HG02798 (cell line): ENCODE measurements at regions not wholly inside any gene's neighbourhood (a gene's known extent, or its start where the extent isn't known, plus 50 kb on each side); places are given as distances from the start of the nearest gene placed in this dataset.

ENCODE experiments used
- ATAC-seq: cut with Tn5 transposase; IDR thresholded peaks from one replicate; pipeline ENCODE4 v1.9.1; 2021; ENCODE audit warnings: mild to moderate bottlenecking; ENCODE audit not compliant: unreplicated experiment, poor library complexity

- ATAC-seq = no peak
Measured at GRCh38 chr18:24811950-24812681, 351.7 kb downstream of the HRH4 start.

DNA sequence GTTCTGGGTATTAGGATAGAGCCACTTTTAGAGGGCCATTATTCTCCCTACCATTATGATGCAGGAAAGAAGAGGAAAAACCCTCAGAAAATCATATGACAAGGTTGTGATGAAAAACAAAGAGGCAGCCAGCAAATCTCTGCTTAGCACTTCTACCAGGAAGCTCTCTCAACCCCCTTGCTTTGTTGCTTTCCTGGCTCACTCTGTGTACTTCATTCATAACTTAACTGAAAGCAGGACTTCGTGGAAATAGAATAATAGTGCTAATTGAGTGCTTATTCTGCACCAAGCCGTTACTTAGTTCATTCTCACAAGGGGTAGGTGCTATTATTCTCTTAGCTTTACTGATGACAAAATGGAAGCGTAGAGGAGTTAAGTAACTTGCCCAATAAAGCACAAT, 354.1 kb downstream of the HRH4 start:
- ATAC-seq = no peak

GRCh38 chr18:24817150-24817549, 356.7 kb downstream of the HRH4 start:
- ATAC-seq = no peak

DNA sequence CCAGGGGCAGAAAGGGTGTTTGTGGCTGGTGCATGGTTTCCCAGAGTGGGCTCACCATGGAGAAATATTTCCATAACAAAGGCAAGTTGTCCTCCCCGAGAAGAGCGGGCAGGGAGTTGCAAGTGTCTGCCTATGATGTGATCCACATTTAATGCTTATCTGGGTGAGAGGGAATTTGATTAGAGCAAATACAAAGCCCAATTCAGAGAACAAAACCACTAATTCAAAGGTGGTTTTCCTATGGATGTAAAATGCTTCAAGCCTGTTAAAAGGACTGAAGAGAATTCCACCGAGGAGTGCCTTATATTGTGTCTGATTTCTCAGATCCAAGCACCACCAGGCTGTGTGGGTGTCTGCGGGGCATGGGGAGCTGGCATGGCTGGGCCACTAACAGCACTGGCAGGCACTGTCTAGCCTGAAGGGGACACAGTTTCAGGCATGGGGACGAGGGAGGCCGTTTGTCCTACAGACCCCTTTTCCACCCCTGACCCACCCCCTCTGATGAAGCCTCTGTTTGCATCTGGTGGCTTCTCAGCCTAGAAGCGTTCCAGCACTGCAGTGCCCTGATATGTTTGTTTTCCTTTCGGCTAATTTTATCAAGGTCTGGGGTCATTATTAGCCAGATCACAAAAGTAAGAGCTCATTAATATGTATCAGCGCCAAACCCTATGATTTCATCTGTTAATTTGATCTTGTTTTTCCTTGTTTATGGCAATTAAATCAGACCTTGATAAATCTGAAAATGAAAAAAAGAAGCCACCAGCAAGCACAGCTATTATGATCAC, 357.3 kb downstream of the HRH4 start:
- no peak for ATAC-seq

DNA sequence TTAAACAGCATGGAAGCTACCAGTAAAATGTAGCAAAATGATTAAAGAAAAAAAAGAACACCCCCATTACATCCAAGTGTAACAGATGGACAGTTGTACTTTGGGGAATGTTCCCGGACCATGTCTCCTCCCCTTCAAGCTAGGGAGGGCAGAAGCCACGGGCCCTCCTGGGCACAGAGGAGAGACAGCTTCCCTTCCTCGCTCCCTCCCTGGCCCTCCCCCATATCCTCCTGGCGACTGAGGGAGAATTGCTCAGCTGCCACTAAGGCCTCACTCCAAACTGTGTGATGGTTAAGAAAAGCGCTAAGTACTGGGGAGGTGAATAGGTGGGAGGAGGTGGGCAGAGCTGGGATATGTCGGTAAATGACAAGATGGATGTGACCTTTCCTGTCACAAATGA, 358.0 kb downstream of the HRH4 start:
- no peak for ATAC-seq

GRCh38 chr18:24819141-24819890, 358.9 kb downstream of the HRH4 start:
- ATAC-seq = no peak

DNA sequence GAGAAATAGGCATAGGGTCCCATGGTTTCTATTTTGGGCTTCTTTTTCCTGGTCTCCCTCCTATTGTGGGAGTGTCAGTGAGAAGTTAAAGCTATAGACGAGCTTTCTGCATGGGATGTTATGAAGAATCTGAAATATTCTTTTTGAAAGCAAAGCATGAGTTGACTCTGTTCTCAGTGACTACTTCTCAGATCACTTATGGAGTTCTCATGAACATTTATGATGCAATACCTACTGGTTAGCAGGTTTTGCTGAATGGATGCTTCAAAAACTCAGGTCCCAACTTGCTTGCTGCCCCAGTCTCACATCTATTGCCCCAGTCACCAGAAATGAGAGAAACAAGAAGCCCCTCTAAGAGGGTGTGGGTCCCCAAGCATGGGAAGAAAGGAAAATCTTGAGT, 365.0 kb downstream of the HRH4 start:
- ATAC-seq = no peak

- no peak for ATAC-seq
Measured at GRCh38 chr18:24826605-24827004, 366.2 kb downstream of the HRH4 start.

DNA sequence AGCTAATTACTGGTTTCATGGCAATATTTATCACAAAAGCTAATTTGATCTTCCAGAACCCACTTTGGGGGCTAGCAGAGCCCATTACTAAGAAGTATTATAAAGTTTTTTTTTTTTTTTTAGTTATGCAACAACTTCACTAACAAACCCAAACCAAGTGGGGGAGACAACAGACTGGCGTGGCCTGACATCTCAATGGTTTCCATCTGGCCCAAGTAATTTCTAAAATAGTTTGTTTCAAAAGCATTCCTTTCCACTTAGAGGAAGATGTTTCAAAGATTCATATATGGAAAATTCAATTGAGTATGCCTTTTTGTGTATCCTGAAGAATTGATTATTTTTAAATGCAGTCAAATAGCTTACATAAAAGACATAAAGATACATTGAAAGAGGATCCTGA, 367.1 kb downstream of the HRH4 start:
- ATAC-seq = no peak

GRCh38 chr18:24831081-24831480, 370.6 kb downstream of the HRH4 start:
- no peak for ATAC-seq

- ATAC-seq = no peak
Measured at GRCh38 chr18:24831871-24832665, 371.6 kb downstream of the HRH4 start.

- no peak for ATAC-seq
Measured at GRCh38 chr18:24835751-24836150, 375.3 kb downstream of the HRH4 start.

GRCh38 chr18:24837066-24837465, 376.6 kb downstream of the HRH4 start:
- ATAC-seq = no peak

DNA sequence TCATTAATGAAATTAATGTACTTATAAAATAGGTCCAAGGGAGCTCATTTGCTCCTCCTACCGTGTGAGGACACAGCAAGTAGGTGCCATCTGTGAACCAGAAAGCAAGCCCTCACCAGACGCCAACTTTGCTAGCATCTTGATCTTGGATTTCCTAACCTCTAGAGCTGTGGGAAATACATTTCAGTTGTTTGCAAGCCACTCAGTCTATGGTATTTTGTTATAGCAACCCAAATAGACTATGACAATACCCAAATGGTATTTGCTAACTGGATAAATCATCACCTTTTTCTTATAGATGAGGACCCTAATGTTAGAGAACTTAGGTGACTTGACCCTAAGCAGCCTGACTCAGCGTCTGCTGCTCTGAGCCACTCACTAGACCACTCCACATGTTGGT, 379.6 kb downstream of the HRH4 start:
- no peak for ATAC-seq

DNA sequence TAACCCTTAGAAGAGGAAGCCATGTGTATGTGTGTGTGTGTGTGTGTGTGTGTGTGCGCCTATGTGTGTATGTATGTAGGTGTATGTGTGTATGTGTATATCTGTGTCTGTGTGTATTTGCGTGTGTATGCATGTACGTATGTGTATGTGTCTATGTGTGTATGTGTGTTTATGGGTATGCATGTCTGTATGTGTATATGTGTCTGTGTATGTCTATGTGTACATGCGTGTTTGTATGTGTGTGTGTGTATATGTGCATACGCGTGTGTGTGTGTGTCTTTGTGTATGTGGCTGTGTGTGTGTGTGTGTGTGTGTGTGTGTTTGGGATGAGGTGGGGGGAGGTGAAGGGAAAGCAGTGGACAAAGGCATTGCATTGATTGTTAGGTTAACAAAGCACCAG, 380.2 kb downstream of the HRH4 start:
- no peak for ATAC-seq

DNA sequence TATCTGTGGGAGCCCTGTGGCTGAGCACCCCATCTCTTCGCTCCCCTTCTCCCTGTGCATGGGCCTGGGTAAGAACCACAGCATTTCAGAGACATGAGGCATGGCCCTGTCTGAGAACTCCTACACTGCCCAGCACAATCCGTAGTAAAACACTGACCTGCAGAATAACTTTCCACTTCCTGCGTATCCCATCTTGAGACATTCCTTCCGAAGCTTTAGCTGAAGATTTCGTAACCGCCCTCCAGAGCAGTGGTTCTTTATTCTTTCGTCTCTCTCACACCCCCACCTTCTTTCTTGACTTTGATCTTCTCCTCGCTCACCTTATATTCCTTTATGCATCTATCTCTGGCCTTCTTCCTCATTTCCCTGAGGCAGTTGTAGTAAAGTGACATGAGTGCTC, 381.1 kb downstream of the HRH4 start:
- ATAC-seq = no peak

GRCh38 chr18:24843123-24843522, 382.7 kb downstream of the HRH4 start:
- ATAC-seq = no peak

DNA sequence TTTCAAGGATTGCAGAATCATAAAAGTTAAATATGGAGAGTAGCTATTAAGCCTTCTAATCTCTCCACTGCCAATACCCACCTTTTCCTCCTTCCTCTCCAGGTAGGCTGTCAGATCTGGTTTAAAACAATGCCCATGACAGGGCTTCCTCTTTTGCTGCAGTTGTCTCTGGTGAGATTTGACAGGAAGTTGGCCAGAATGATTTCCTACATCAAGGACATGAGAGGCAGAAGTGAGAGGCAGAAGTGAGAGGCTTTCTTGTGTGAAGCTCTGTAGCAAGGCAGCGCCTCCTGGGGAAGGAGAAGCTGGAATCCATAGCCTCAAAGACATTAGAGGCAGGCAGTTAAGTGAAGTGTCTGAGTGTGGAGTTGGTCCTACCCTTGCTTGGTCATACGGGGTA, 385.7 kb downstream of the HRH4 start:
- ATAC-seq = no peak

DNA sequence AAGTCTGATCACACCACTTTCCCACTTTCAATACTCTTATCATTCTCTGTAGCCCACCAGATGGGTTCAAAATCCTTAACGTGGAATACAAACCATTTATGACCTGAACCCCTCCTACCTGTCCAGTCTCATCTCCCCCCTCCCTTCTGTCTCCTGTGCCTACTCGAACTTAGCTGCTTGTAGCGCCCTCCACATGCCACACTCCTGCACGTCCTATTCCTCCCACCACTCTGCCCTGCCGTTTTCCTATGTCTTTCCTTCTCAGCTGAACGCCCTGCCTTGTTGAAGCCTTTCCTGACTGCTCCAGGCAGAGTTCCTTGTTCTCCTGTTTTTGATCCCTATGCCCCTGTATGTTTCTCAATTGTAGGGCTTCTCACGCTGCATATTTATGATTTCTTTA, 390.1 kb downstream of the HRH4 start:
- no peak for ATAC-seq

DNA sequence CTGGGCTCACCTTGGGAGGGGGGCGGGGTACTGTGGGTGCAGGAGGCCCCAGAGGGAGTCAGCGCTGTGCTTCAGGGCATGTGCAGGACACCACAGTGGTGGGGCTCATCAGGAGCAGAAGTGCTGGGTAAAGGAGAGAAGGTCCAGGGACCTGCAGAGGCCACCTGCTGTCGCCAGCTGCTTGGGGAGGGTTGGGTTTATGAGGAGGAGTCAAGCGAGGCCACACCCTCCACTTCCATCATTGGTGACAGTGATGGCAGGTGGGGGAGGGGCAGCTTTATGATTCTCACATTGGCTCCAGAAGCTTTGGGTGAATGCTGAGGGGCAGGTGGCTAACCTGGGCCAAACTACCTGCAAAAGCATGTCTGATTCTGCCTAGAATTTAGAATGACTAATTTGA, 392.6 kb downstream of the HRH4 start:
- no peak for ATAC-seq
